GM12878 (cell line): ENCODE measurements at regions not wholly inside any gene's neighbourhood (a gene's known extent, or its start where the extent isn't known, plus 50 kb on each side); places are given as distances from the start of the nearest gene placed in this dataset.

Experiments used
- ATF7 ChIP-seq: fragments of 450-650 bp; IDR thresholded peaks from 2 replicates; pipeline ENCODE4 v1.6.1; 2016; ENCODE audit warnings: low read depth, mild to moderate bottlenecking
- BRCA1 ChIP-seq: IDR thresholded peaks from 2 replicates; pipeline ENCODE4 v1.6.1; 2011; ENCODE audit warnings: low read depth, low read length, improper control_type of control experiment
- CREB1 ChIP-seq: IDR thresholded peaks from 2 replicates; pipeline ENCODE4 v1.6.1; 2012; ENCODE audit warnings: low read depth, mild to moderate bottlenecking, inconsistent platforms
- DPF2 ChIP-seq: fragments of 450-650 bp; IDR thresholded peaks from 2 replicates; pipeline ENCODE4 v1.6.1; 2017; ENCODE audit warnings: mild to moderate bottlenecking
- EED ChIP-seq: sonication (generic); IDR thresholded peaks from 2 replicates; pipeline ENCODE4 v1.6.1; 2016; ENCODE audit warnings: antibody characterized with exemption, low read depth
- EP300 ChIP-seq, 2 experiments: fragments of 150-350 bp in 1 of 2; IDR thresholded peaks; 2 replicates each; pipeline ENCODE4 v1.6.1; 2011 to 2012; ENCODE audit warnings: low read depth in 2 of 2, low read length in 2 of 2, borderline replicate concordance in 1 of 2, improper control_type of control experiment in 1 of 2, inconsistent platforms in 1 of 2; ENCODE audit not compliant: control insufficient read depth in 1 of 2
- IKZF1 ChIP-seq: fragments of 450-650 bp; conservative IDR thresholded peaks from 2 replicates; pipeline ENCODE4 v1.6.1; 2017; ENCODE audit warnings: antibody characterized with exemption, mild to moderate bottlenecking
- MAX ChIP-seq: IDR thresholded peaks from 2 replicates; pipeline ENCODE4 v1.6.1; 2012; ENCODE audit warnings: low read depth, low read length, improper control_type of control experiment
- MEF2A ChIP-seq: IDR thresholded peaks from 2 replicates; pipeline ENCODE4 v1.6.1; 2011; ENCODE audit warnings: low read depth, mild to moderate bottlenecking, low read length, moderate library complexity; ENCODE audit not compliant: insufficient read depth
- NBN ChIP-seq: fragments of 450-650 bp; IDR thresholded peaks from 2 replicates; pipeline ENCODE4 v1.6.1; 2016
- PKNOX1 ChIP-seq: fragments of 450-650 bp; IDR thresholded peaks from 2 replicates; pipeline ENCODE4 v1.6.1; 2016; ENCODE audit warnings: mild to moderate bottlenecking
- RAD51 ChIP-seq: fragments of 450-650 bp; IDR thresholded peaks from 2 replicates; pipeline ENCODE4 v1.6.1; 2016; ENCODE audit warnings: moderate library complexity, mild to moderate bottlenecking, inconsistent platforms
- RB1 ChIP-seq: fragments of 450-650 bp; formaldehyde crosslinking; IDR thresholded peaks from 2 replicates; pipeline ENCODE4 v1.6.1; 2017; ENCODE audit warnings: mild to moderate bottlenecking, borderline replicate concordance
- REST ChIP-seq: IDR thresholded peaks from 2 replicates; pipeline ENCODE4 v1.6.1; 2012; ENCODE audit warnings: mild to moderate bottlenecking, low read depth, low read length
- SKIL ChIP-seq: fragments of 450-650 bp; IDR thresholded peaks from 2 replicates; pipeline ENCODE4 v1.6.1; 2017; ENCODE audit warnings: mild to moderate bottlenecking, low read depth, inconsistent platforms; ENCODE audit not compliant: poor library complexity, severe bottlenecking
- SMAD1 ChIP-seq: fragments of 450-650 bp; IDR thresholded peaks from 2 replicates; pipeline ENCODE4 v1.6.1; 2018; ENCODE audit warnings: mild to moderate bottlenecking, low read depth; ENCODE audit not compliant: partially characterized antibody
- ZBTB40 ChIP-seq: fragments of 450-650 bp; IDR thresholded peaks from 2 replicates; pipeline ENCODE4 v1.6.1; 2016; ENCODE audit warnings: mild to moderate bottlenecking, moderate library complexity, borderline replicate concordance
- ZNF207 ChIP-seq: fragments of 450-650 bp; IDR thresholded peaks from 2 replicates; pipeline ENCODE4 v1.6.1; 2014; ENCODE audit warnings: antibody characterized with exemption, mild to moderate bottlenecking, borderline replicate concordance

GRCh38 chr10:62732841-62733653, 71.5 kb upstream of the ADO start (continued):
- TF ChIP-seq MAX = 0 out of 2 replicates have a peak, but pooled peaks have one; percentile 12
- TF ChIP-seq ZBTB40 = peak; percentile 29; the same call in 1 of the 2 replicates
- peak; percentile 93 for TF ChIP-seq NBN
- peak; percentile 93 for TF ChIP-seq IKZF1
- TF ChIP-seq SMAD1 = peak; percentile 33
- 0 out of 2 replicates have a peak, but pooled peaks have one; percentile 44 for TF ChIP-seq RB1
- TF ChIP-seq BRCA1 = no peak
- TF ChIP-seq CREB1 = peak; percentile 63; the same call in 1 of the 2 replicates
- TF ChIP-seq SKIL = peak; percentile 95
- no peak for TF ChIP-seq REST
- TF ChIP-seq PKNOX1 = peak; percentile 77
- TF ChIP-seq EP300 (IDR thresholded peaks at IDR 0.05; ENCODE audit: borderline replicate concordance in 1 of 2, control insufficient read depth in 1 of 2, low read depth in 2 of 2, low read length in 2 of 2) = peak; percentile 83 to 87; a peak in 3 of 4 replicates
- TF ChIP-seq DPF2 = peak; percentile 95
- peak; percentile 58 for TF ChIP-seq EED
- peak; percentile 92 for TF ChIP-seq ATF7
- peak; percentile 32; the same call in 1 of the 2 replicates for TF ChIP-seq ZNF207
- TF ChIP-seq MEF2A = peak; percentile 72
- no peak for TF ChIP-seq RAD51
